ENCODE measurements at regions not wholly inside any gene's neighbourhood (a gene's known extent, or its start where the extent isn't known, plus 50 kb on each side); places are given as distances from the start of the nearest gene placed in this dataset.

DNA sequence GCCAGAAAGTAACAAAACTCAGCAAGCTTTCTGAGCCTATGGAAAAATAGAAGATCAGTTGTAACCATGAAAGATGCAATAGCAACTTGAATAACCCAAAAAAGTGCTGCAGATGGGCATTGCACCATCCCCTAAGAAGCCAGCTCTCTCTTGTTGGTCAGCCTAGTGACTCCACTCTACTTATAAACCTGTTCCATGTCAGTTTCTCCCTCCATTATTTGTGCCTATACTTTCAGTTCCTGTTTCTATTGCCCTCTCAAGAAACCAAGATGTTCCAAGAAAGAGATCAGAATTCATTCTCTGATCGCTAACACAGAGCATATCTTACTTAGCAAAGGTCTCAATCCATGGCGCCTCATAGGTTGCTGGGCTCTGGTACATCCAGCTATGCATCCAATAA lies 170.3 kb upstream of the MAP2 start:
- TF ChIP-seq, protein P1, sequence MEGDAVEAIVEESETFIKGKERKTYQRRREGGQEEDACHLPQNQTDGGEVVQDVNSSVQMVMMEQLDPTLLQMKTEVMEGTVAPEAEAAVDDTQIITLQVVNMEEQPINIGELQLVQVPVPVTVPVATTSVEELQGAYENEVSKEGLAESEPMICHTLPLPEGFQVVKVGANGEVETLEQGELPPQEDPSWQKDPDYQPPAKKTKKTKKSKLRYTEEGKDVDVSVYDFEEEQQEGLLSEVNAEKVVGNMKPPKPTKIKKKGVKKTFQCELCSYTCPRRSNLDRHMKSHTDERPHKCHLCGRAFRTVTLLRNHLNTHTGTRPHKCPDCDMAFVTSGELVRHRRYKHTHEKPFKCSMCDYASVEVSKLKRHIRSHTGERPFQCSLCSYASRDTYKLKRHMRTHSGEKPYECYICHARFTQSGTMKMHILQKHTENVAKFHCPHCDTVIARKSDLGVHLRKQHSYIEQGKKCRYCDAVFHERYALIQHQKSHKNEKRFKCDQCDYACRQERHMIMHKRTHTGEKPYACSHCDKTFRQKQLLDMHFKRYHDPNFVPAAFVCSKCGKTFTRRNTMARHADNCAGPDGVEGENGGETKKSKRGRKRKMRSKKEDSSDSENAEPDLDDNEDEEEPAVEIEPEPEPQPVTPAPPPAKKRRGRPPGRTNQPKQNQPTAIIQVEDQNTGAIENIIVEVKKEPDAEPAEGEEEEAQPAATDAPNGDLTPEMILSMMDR (IDR thresholded peaks at IDR 0.05; ENCODE audit: poor library complexity): no peak
- no peak for TF ChIP-seq EZH2 (IDR thresholded peaks at IDR 0.05; ENCODE audit: borderline replicate concordance)
